SJCRH30 (cell line): ENCODE measurements at regions not wholly inside any gene's neighbourhood (a gene's known extent, or its start where the extent isn't known, plus 50 kb on each side); places are given as distances from the start of the nearest gene placed in this dataset.
"Not testable (repeated sequence)": the region's sequence is repeated elsewhere in the genome, so short reads cannot be mapped to it uniquely, and the experiment has no call there.

Experiments used
- DNase-seq, 2 experiments: peaks; one replicate each; pipeline ENCODE4 v3.0.0-alpha.2; 2015 to 2020
- H3K27ac ChIP-seq: fragments of 250-450 bp; sonication (Bioruptor Pico); 2 replicates; pipeline ENCODE4 v1.5.1; 2020; ENCODE audit warnings: mild to moderate bottlenecking, moderate library complexity
- H3K27me3 ChIP-seq: fragments of 250-450 bp; sonication (Bioruptor Pico); 2 replicates; pipeline ENCODE4 v1.5.1; 2020; ENCODE audit warnings: mild to moderate bottlenecking, moderate library complexity
- H3K36me3 ChIP-seq: fragments of 250-450 bp; sonication (Bioruptor Pico); 2 replicates; pipeline ENCODE4 v1.5.1; 2020; ENCODE audit warnings: mild to moderate bottlenecking, moderate library complexity
- H3K4me1 ChIP-seq: fragments of 250-450 bp; sonication (Bioruptor Pico); 2 replicates; pipeline ENCODE4 v1.5.1; 2020; ENCODE audit warnings: mild to moderate bottlenecking, moderate library complexity
- H3K4me3 ChIP-seq: fragments of 250-450 bp; sonication (Bioruptor Pico); 2 replicates; pipeline ENCODE4 v1.5.1; 2020; ENCODE audit warnings: mild to moderate bottlenecking, moderate library complexity
- H3K9me3 ChIP-seq: fragments of 250-450 bp; sonication (Bioruptor Pico); replicated peaks from 2 replicates; pipeline ENCODE4 v1.5.1; 2020; ENCODE audit warnings: mild to moderate bottlenecking, moderate library complexity

GRCh38 chrX:82676386-82676785 lies 831.7 kb upstream of the POU3F4 start:
- Histone ChIP-seq H3K9me3 (no peaks in the 10 kb centered on the region), H3K4me1 (no peaks in the 10 kb centered on the region), H3K27me3 (no peaks in the 10 kb centered on the region), H3K4me3 (no peak overlapping the region), H3K36me3 (no peaks in the 10 kb centered on the region), H3K27ac (no peak overlapping the region)
- peak in 1 of 2 experiments; percentile 11 for DNase-seq

GRCh38 chrX:82677286-82677685 lies 830.8 kb upstream of the POU3F4 start:
- Histone ChIP-seq H3K27ac (no peak overlapping the region), H3K4me3 (no peak overlapping the region), H3K27me3 (no peaks in the 10 kb centered on the region), H3K4me1 (no peaks in the 10 kb centered on the region), H3K36me3 (no peaks in the 10 kb centered on the region), H3K9me3 (no peaks in the 10 kb centered on the region)
- no peak for DNase-seq

GRCh38 chrX:82692991-82693390 lies 815.1 kb upstream of the POU3F4 start:
- H3K4me1 ChIP-seq = no peaks in the 10 kb centered on the region
- H3K4me3 ChIP-seq = no peak overlapping the region
- H3K9me3 ChIP-seq = no peaks in the 10 kb centered on the region
- no peaks in the 10 kb centered on the region for H3K36me3 ChIP-seq
- no peaks in the 10 kb centered on the region for H3K27me3 ChIP-seq
- no peak overlapping the region for H3K27ac ChIP-seq
- DNase-seq = no peak

- Histone ChIP-seq H3K27ac (no peak overlapping the region), H3K4me1 (no peaks in the 10 kb centered on the region), H3K36me3 (no peaks in the 10 kb centered on the region), H3K9me3 (no peaks in the 10 kb centered on the region), H3K4me3 (no peak overlapping the region), H3K27me3 (no peaks in the 10 kb centered on the region)
- no peak for DNase-seq
Measured at GRCh38 chrX:82695066-82695465, 813.0 kb upstream of the POU3F4 start.

- DNase-seq = no peak
Measured at GRCh38 chrX:82703551-82703950, 804.5 kb upstream of the POU3F4 start.

GRCh38 chrX:82711457-82711856 lies 796.6 kb upstream of the POU3F4 start:
- Histone ChIP-seq H3K36me3 (no peaks in the 10 kb centered on the region), H3K4me3 (no peak overlapping the region), H3K9me3 (no peaks in the 10 kb centered on the region), H3K27ac (no peak overlapping the region), H3K4me1 (no peaks in the 10 kb centered on the region), H3K27me3 (no peaks in the 10 kb centered on the region)
- DNase-seq = no peak

More at GRCh38 chrX:82703551-82703950, 804.5 kb upstream of the POU3F4 start:
- Histone ChIP-seq H3K4me3 (no peak overlapping the region), H3K27me3 (no peaks in the 10 kb centered on the region), H3K27ac (no peak overlapping the region), H3K36me3 (no peaks in the 10 kb centered on the region), H3K4me1 (no peaks in the 10 kb centered on the region), H3K9me3 (no peaks in the 10 kb centered on the region)

GRCh38 chrX:82721891-82722290 lies 786.2 kb upstream of the POU3F4 start:
- H3K36me3 ChIP-seq = no peaks in the 10 kb centered on the region
- DNase-seq = no peak

GRCh38 chrX:82723806-82724205 lies 784.3 kb upstream of the POU3F4 start:
- no peak overlapping the region for H3K27ac ChIP-seq
- no peaks in the 10 kb centered on the region for H3K9me3 ChIP-seq
- no peak for DNase-seq
- H3K4me1 ChIP-seq = peaks cover 3% of the 10 kb centered on the region; the same call in 1 of the 2 replicates
- H3K4me3 ChIP-seq = no peak overlapping the region
- no peaks in the 10 kb centered on the region for H3K27me3 ChIP-seq
- no peaks in the 10 kb centered on the region for H3K36me3 ChIP-seq

More at GRCh38 chrX:82721891-82722290, 786.2 kb upstream of the POU3F4 start:
- H3K4me1 ChIP-seq = no peaks in the 10 kb centered on the region
- H3K4me3 ChIP-seq = no peak overlapping the region
- no peak overlapping the region for H3K27ac ChIP-seq
- no peaks in the 10 kb centered on the region for H3K9me3 ChIP-seq
- no peaks in the 10 kb centered on the region for H3K27me3 ChIP-seq

- not testable (repeated sequence) for H3K4me3 ChIP-seq, H3K4me1 ChIP-seq, H3K27me3 ChIP-seq, H3K9me3 ChIP-seq, H3K36me3 ChIP-seq
- peak; percentile 51 to 68 for DNase-seq
- H3K27ac ChIP-seq = peak overlapping the region; percentile 72
Measured at GRCh38 chrX:82727436-82727835, 780.7 kb upstream of the POU3F4 start.

- H3K4me3 ChIP-seq = no peak overlapping the region
- peaks cover under 1% of the 10 kb centered on the region; the same call in 1 of the 2 replicates for H3K4me1 ChIP-seq
- no peak overlapping the region for H3K27ac ChIP-seq
- no peaks in the 10 kb centered on the region for H3K27me3 ChIP-seq
- no peaks in the 10 kb centered on the region for H3K9me3 ChIP-seq
- no peak for DNase-seq
- no peaks in the 10 kb centered on the region for H3K36me3 ChIP-seq
Measured at GRCh38 chrX:82732861-82733260, 775.2 kb upstream of the POU3F4 start.

- Histone ChIP-seq H3K9me3 (no peaks in the 10 kb centered on the region), H3K4me1 (no peaks in the 10 kb centered on the region), H3K27me3 (no peaks in the 10 kb centered on the region), H3K27ac (no peak overlapping the region), H3K36me3 (no peaks in the 10 kb centered on the region), H3K4me3 (no peak overlapping the region)
- DNase-seq = no peak
Measured at GRCh38 chrX:82734140-82734539, 774.0 kb upstream of the POU3F4 start.

- not testable (repeated sequence) for H3K27me3 ChIP-seq, H3K36me3 ChIP-seq, H3K27ac ChIP-seq, H3K4me1 ChIP-seq, DNase-seq, H3K4me3 ChIP-seq, H3K9me3 ChIP-seq
Measured at GRCh38 chrX:82738313-82738712, 769.8 kb upstream of the POU3F4 start.

GRCh38 chrX:82742351-82742750 lies 765.7 kb upstream of the POU3F4 start:
- Histone ChIP-seq H3K4me1 (no peaks in the 10 kb centered on the region), H3K9me3 (no peaks in the 10 kb centered on the region), H3K36me3 (no peaks in the 10 kb centered on the region), H3K4me3 (no peak overlapping the region), H3K27me3 (no peaks in the 10 kb centered on the region), H3K27ac (no peak overlapping the region)
- no peak for DNase-seq

- H3K36me3 ChIP-seq, H3K9me3 ChIP-seq, H3K27ac ChIP-seq, H3K4me1 ChIP-seq, H3K4me3 ChIP-seq, H3K27me3 ChIP-seq, DNase-seq: not testable (repeated sequence)
Measured at GRCh38 chrX:82745725-82746124, 762.4 kb upstream of the POU3F4 start.

GRCh38 chrX:82748906-82749505 lies 759.1 kb upstream of the POU3F4 start:
- Histone ChIP-seq H3K4me3 (no peak overlapping the region), H3K9me3 (no peaks in the 10 kb centered on the region), H3K36me3 (no peaks in the 10 kb centered on the region), H3K4me1 (no peaks in the 10 kb centered on the region), H3K27ac (peak overlapping the region; percentile 39; the same call in 1 of the 2 replicates), H3K27me3 (no peaks in the 10 kb centered on the region)
- no peak for DNase-seq

- no peak for DNase-seq
- no peaks in the 10 kb centered on the region for H3K36me3 ChIP-seq
- H3K9me3 ChIP-seq = no peaks in the 10 kb centered on the region
- no peak overlapping the region for H3K4me3 ChIP-seq
- no peaks in the 10 kb centered on the region for H3K27me3 ChIP-seq
- H3K4me1 ChIP-seq = no peaks in the 10 kb centered on the region
- H3K27ac ChIP-seq = no peak overlapping the region
Measured at GRCh38 chrX:82756272-82756671, 751.8 kb upstream of the POU3F4 start.
